ENCODE measurements at regions not wholly inside any gene's neighbourhood (a gene's known extent, or its start where the extent isn't known, plus 50 kb on each side); places are given as distances from the start of the nearest gene placed in this dataset.

- TF ChIP-seq POLR2A (IDR thresholded peaks at IDR 0.05) (no peak), CTCF (IDR thresholded peaks at IDR 0.05) (no peak)
Observed at GRCh38 chr16:66120656-66121055, 245.8 kb upstream of the CDH5 start.
